GM18858 (cell line): ENCODE measurements at regions not wholly inside any gene's neighbourhood (a gene's known extent, or its start where the extent isn't known, plus 50 kb on each side); places are given as distances from the start of the nearest gene placed in this dataset.
"Not testable (repeated sequence)": the region's sequence is repeated elsewhere in the genome, so short reads cannot be mapped to it uniquely, and the experiment has no call there.

Experiments
- ATAC-seq: cut with Tn5 transposase; IDR thresholded peaks from one replicate; pipeline ENCODE4 v1.9.1; 2021; ENCODE audit not compliant: unreplicated experiment

GRCh38 chr10:43921478-43921877 lies 272.8 kb upstream of the ZNF32 start:
- no peak for ATAC-seq

- ATAC-seq: not testable (repeated sequence)
These were observed 271.6 kb upstream of the ZNF32 start for GRCh38 chr10:43920236-43920758.

GRCh38 chr10:43913676-43914235 lies 265.1 kb upstream of the ZNF32 start:
- ATAC-seq: no peak

GRCh38 chr10:43912469-43912868 lies 263.8 kb upstream of the ZNF32 start:
- ATAC-seq: no peak

GRCh38 chr10:43906490-43906889 lies 257.8 kb upstream of the ZNF32 start:
- ATAC-seq: no peak

- no peak for ATAC-seq
These were observed 257.0 kb upstream of the ZNF32 start for GRCh38 chr10:43905512-43906236.

GRCh38 chr10:43904844-43905243 lies 256.2 kb upstream of the ZNF32 start:
- ATAC-seq: no peak

GRCh38 chr10:43904301-43904700 lies 255.6 kb upstream of the ZNF32 start:
- no peak for ATAC-seq

GRCh38 chr10:43903451-43903850 lies 254.8 kb upstream of the ZNF32 start:
- ATAC-seq: no peak

- ATAC-seq: no peak
These were observed 254.2 kb upstream of the ZNF32 start for GRCh38 chr10:43902842-43903241.

GRCh38 chr10:43901744-43902504 lies 253.2 kb upstream of the ZNF32 start:
- ATAC-seq: no peak

- no peak for ATAC-seq
These were observed 252.6 kb upstream of the ZNF32 start for GRCh38 chr10:43901302-43901701.

- ATAC-seq: no peak
These were observed 251.9 kb upstream of the ZNF32 start for GRCh38 chr10:43900571-43900970.

GRCh38 chr10:43899224-43899959 lies 250.7 kb upstream of the ZNF32 start:
- ATAC-seq: no peak

GRCh38 chr10:43898592-43898991 lies 249.9 kb upstream of the ZNF32 start:
- ATAC-seq: no peak

- no peak for ATAC-seq
These were observed 249.2 kb upstream of the ZNF32 start for GRCh38 chr10:43897765-43898419.

- no peak for ATAC-seq
These were observed 243.5 kb upstream of the ZNF32 start for GRCh38 chr10:43892062-43892770.

- ATAC-seq: no peak
These were observed 242.6 kb upstream of the ZNF32 start for GRCh38 chr10:43891241-43891640.

GRCh38 chr10:43890124-43890523 lies 241.4 kb upstream of the ZNF32 start:
- ATAC-seq: no peak

- no peak for ATAC-seq
These were observed 239.9 kb upstream of the ZNF32 start for GRCh38 chr10:43888586-43888985.
